Mesenchymal stem cell (in vitro differentiated cells and primary cell): ENCODE measurements at regions not wholly inside any gene's neighbourhood (a gene's known extent, or its start where the extent isn't known, plus 50 kb on each side); places are given as distances from the start of the nearest gene placed in this dataset.

ENCODE experiments used
- DNase-seq: peaks from one replicate; pipeline ENCODE4 v3.0.0-alpha.2; 2013
- H2AFZ ChIP-seq: one replicate; pipeline ENCODE4 v1.6.1; 2013; ENCODE audit warnings: low read depth, mild to moderate bottlenecking, control low read depth, inconsistent platforms, low read length, moderate library complexity
- H2AK5ac ChIP-seq: 2 replicates; pipeline ENCODE4 v1.6.1; 2013; ENCODE audit warnings: low read length, moderate library complexity, mild to moderate bottlenecking, inconsistent platforms; ENCODE audit not compliant: severe bottlenecking
- H2BK120ac ChIP-seq: one replicate; pipeline ENCODE4 v1.6.1; 2013; ENCODE audit warnings: low read depth, mild to moderate bottlenecking, inconsistent platforms, low read length, moderate library complexity
- H2BK12ac ChIP-seq, 2 experiments: one replicate each; pipeline ENCODE4 v1.6.1; 2013; ENCODE audit warnings: inconsistent platforms in 2 of 2, low read length in 2 of 2, mild to moderate bottlenecking in 2 of 2, moderate library complexity in 2 of 2, control low read depth in 1 of 2
- H2BK15ac ChIP-seq: one replicate; pipeline ENCODE4 v1.6.1; 2013; ENCODE audit warnings: mild to moderate bottlenecking, low read depth, inconsistent platforms; ENCODE audit not compliant: poor library complexity, severe bottlenecking
- H2BK5ac ChIP-seq: 2 replicates; pipeline ENCODE4 v1.6.1; 2013; ENCODE audit warnings: low read depth, mild to moderate bottlenecking, low read length, control low read depth, inconsistent platforms; ENCODE audit not compliant: poor library complexity, severe bottlenecking
- H3K14ac ChIP-seq, 2 experiments: one replicate each; pipeline ENCODE4 v1.6.1; 2013; ENCODE audit warnings: inconsistent platforms in 2 of 2, low read length in 2 of 2, control low read depth in 1 of 2, mild to moderate bottlenecking in 1 of 2, moderate library complexity in 1 of 2
- H3K18ac ChIP-seq, 2 experiments: one replicate each; pipeline ENCODE4 v1.6.1; 2013; ENCODE audit warnings: inconsistent platforms in 2 of 2, low read length in 2 of 2, control low read depth in 1 of 2, low read depth in 1 of 2, mild to moderate bottlenecking in 1 of 2
- H3K23ac ChIP-seq, 2 experiments: one replicate each; pipeline ENCODE4 v1.6.1; 2013; ENCODE audit warnings: inconsistent platforms in 2 of 2, low read length in 2 of 2, mild to moderate bottlenecking in 2 of 2, moderate library complexity in 2 of 2, control low read depth in 1 of 2
- H3K27ac ChIP-seq: 2 replicates; pipeline ENCODE4 v1.5.1; 2013; ENCODE audit warnings: mild to moderate bottlenecking, moderate library complexity, low read length, control low read depth, inconsistent platforms; ENCODE audit not compliant: poor library complexity, severe bottlenecking
- H3K27me3 ChIP-seq, 2 experiments: 2 replicates each; pipeline versions ENCODE4 v1.6.1 to v1.7.0; 2013; ENCODE audit warnings: low read length in 2 of 2, mild to moderate bottlenecking in 2 of 2, moderate library complexity in 2 of 2, control low read depth in 1 of 2, inconsistent platforms in 1 of 2; ENCODE audit not compliant: control insufficient read depth in 1 of 2, insufficient read depth in 1 of 2
- H3K36me3 ChIP-seq, 2 experiments: 2 replicates each; pipeline versions ENCODE4 v1.6.1 to v1.7.0; 2013; ENCODE audit warnings: low read length in 2 of 2, control low read depth in 1 of 2, inconsistent platforms in 1 of 2, low read depth in 1 of 2, mild to moderate bottlenecking in 1 of 2; ENCODE audit not compliant: insufficient read depth in 2 of 2, control insufficient read depth in 1 of 2
- H3K4ac ChIP-seq, 2 experiments: one replicate each; pipeline ENCODE4 v1.6.1; 2013; ENCODE audit warnings: inconsistent platforms in 2 of 2, low read length in 2 of 2, mild to moderate bottlenecking in 2 of 2, moderate library complexity in 2 of 2, control low read depth in 1 of 2, low read depth in 1 of 2
- H3K4me1 ChIP-seq: 2 replicates; pipeline ENCODE4 v1.6.1; 2013; ENCODE audit warnings: low read depth, low read length, control low read depth; ENCODE audit not compliant: control insufficient read depth, insufficient read depth
- H3K4me2 ChIP-seq: 2 replicates; pipeline ENCODE4 v1.6.1; 2013; ENCODE audit warnings: low read length, mild to moderate bottlenecking, inconsistent platforms; ENCODE audit not compliant: poor library complexity, severe bottlenecking
- H3K4me3 ChIP-seq, 2 experiments: 2 replicates each; pipeline versions ENCODE4 v1.5.1 to v1.7.0; 2013; ENCODE audit warnings: low read length in 2 of 2, mild to moderate bottlenecking in 2 of 2, control low read depth in 1 of 2, low read depth in 1 of 2; ENCODE audit not compliant: insufficient read depth in 1 of 2
- H3K79me1 ChIP-seq: replicated peaks from 2 replicates; pipeline ENCODE4 v1.6.1; 2013; ENCODE audit warnings: mild to moderate bottlenecking, control low read depth, low read length, inconsistent platforms; ENCODE audit not compliant: poor library complexity, severe bottlenecking
- H3K9ac ChIP-seq: 2 replicates; pipeline ENCODE4 v1.7.0; 2013; ENCODE audit warnings: mild to moderate bottlenecking, low read length, moderate library complexity
- H3K9me3 ChIP-seq: 2 replicates; pipeline ENCODE4 v1.7.0; 2013; ENCODE audit warnings: mild to moderate bottlenecking, low read length; ENCODE audit not compliant: control insufficient read depth
- H4K8ac ChIP-seq: one replicate; pipeline ENCODE4 v1.6.1; 2013; ENCODE audit warnings: inconsistent platforms, mild to moderate bottlenecking, low read length, moderate library complexity
- H4K91ac ChIP-seq: one replicate; pipeline ENCODE4 v1.6.1; 2013; ENCODE audit warnings: mild to moderate bottlenecking, low read length, inconsistent platforms
- WGBS: methylation state at CpG from one replicate; pipeline ENCODE4 v1.1.7; 2013; ENCODE audit warnings: mixed read lengths; 5-methylcytosine and 5-hydroxymethylcytosine counted together

DNA sequence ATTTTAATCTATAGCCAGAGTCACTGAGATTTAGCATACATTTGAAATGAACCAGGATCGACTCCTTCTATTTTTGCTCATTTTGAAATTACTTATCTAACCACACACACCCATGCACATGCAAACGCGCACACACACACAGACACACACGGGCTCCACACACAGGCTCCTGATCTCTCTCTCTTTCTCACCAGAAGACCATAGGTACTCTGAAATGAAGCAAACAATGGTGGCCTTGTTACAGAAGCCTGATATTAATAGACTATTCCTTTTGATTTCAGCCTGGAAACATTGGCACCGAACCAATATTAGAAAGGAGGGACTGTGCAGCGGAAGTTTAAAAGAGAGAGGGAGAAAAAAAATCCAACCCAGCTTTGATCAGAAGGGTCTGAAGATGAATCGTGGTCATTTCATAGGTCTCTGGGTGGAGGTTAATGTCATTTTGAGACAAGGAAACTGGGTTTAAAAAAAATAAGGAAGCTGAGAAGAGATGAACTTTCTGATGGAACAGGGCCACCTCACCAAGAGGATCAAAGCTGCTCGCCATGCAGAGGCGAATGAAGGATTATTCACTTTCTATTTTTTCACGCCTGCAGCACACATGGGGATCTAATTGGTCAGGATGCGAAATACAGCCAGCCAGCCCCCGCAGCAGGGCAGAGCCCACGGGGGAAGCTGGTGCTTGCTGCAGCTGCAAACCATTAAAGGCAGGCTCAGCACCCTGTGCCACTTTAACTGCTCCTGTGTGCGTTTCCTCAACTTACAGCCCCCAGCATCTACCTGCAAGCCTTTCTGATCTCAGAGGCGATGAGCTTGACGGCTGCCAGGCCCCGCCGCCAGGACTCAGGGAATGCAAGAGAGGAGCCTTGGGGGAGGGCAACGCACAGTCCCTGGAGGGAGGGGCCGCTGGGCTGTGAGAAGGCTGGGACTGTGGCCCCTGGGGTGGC, 88.8 kb downstream of the HES1 start:
- no peak overlapping the region for H2AFZ ChIP-seq

DNA sequence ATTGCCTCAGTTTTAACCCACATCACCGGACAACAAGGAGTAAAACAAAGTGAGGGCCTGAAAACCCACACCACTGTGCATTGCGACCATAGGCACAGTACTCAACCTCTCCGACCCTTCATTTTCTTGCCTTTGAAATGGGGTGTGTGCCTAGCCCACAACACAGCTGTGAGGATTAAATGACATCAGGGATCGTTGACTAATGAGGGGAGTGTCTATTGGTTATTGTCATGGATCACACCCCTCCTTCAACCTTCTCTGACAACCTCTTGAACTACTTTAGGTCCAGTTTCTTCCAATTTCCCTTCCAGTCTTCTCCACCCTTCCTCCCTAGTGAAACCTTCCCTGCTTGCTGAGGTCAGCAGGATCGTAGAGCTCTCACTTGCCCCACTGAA, 89.5 kb downstream of the HES1 start:
- H3K14ac ChIP-seq: no peak overlapping the region
- H4K8ac ChIP-seq: no peak overlapping the region
- DNase-seq: no peak
- no peaks in the 10 kb centered on the region for H3K36me3 ChIP-seq
- no peak overlapping the region for H3K4ac ChIP-seq
- H3K4me1 ChIP-seq: no peaks in the 10 kb centered on the region
- no peak overlapping the region for H2BK15ac ChIP-seq
- H2BK120ac ChIP-seq: no peak overlapping the region
- 98% methylated on average over 4 of the region's 5 CpGs for WGBS
- H3K27me3 ChIP-seq: peaks cover 61 to 62% of the 10 kb centered on the region in 2 experiments
- no peak overlapping the region for H3K18ac ChIP-seq
- H2BK12ac ChIP-seq: no peak overlapping the region
- H2AFZ ChIP-seq: no peak overlapping the region
- H3K23ac ChIP-seq: peak overlapping the region in 1 of 2 experiments; percentile 61
- H2BK5ac ChIP-seq: no peak overlapping the region
- H4K91ac ChIP-seq: no peak overlapping the region
- no peaks in the 10 kb centered on the region for H3K79me1 ChIP-seq
- H3K4me2 ChIP-seq: no peak overlapping the region
- no peak overlapping the region for H2AK5ac ChIP-seq
- H3K27ac ChIP-seq: no peak overlapping the region
- H3K9ac ChIP-seq: no peak overlapping the region
- H3K4me3 ChIP-seq: no peak overlapping the region
- no peaks in the 10 kb centered on the region for H3K9me3 ChIP-seq

More for the DNA sequence above, 88.8 kb downstream of the HES1 start:
- no peak overlapping the region for H3K23ac ChIP-seq
- no peaks in the 10 kb centered on the region for H3K4me1 ChIP-seq
- no peak overlapping the region for H3K27ac ChIP-seq
- no peak overlapping the region for H3K4ac ChIP-seq
- no peak overlapping the region for H3K14ac ChIP-seq
- H3K27me3 ChIP-seq: peaks cover 66 to 67% of the 10 kb centered on the region in 2 experiments
- H3K9ac ChIP-seq: no peak overlapping the region
- H2BK5ac ChIP-seq: no peak overlapping the region
- H2AK5ac ChIP-seq: no peak overlapping the region
- no peak overlapping the region for H2BK12ac ChIP-seq
- no peaks in the 10 kb centered on the region for H3K36me3 ChIP-seq
- WGBS: 79% methylated on average over 18 of the region's 20 CpGs
- H4K8ac ChIP-seq: no peak overlapping the region
- H3K9me3 ChIP-seq: no peaks in the 10 kb centered on the region
- H2BK15ac ChIP-seq: no peak overlapping the region
- no peak overlapping the region for H3K18ac ChIP-seq
- no peak overlapping the region for H2BK120ac ChIP-seq
- no peak overlapping the region for H3K4me2 ChIP-seq
- H4K91ac ChIP-seq: no peak overlapping the region
- no peak overlapping the region for H3K4me3 ChIP-seq
- no peaks in the 10 kb centered on the region for H3K79me1 ChIP-seq
- DNase-seq: no peak

- H3K9ac ChIP-seq: no peak overlapping the region
- H2BK120ac ChIP-seq: no peak overlapping the region
- H2BK15ac ChIP-seq: no peak overlapping the region
- WGBS: 78% methylated on average over 12 of the region's 13 CpGs
- H3K9me3 ChIP-seq: no peaks in the 10 kb centered on the region
- H3K4me2 ChIP-seq: no peak overlapping the region
- H3K23ac ChIP-seq: no peak overlapping the region
- no peak for DNase-seq
- no peak overlapping the region for H2AK5ac ChIP-seq
- no peak overlapping the region for H4K8ac ChIP-seq
- no peaks in the 10 kb centered on the region for H3K79me1 ChIP-seq
- H3K27me3 ChIP-seq: peaks cover 55 to 57% of the 10 kb centered on the region in 2 experiments
- H3K4ac ChIP-seq: no peak overlapping the region
- no peak overlapping the region for H2BK5ac ChIP-seq
- H3K27ac ChIP-seq: no peak overlapping the region
- H2AFZ ChIP-seq: no peak overlapping the region
- H2BK12ac ChIP-seq: no peak overlapping the region
- H3K18ac ChIP-seq: no peak overlapping the region
- H3K4me1 ChIP-seq: no peaks in the 10 kb centered on the region
- no peak overlapping the region for H3K14ac ChIP-seq
- H3K36me3 ChIP-seq: no peaks in the 10 kb centered on the region
- H3K4me3 ChIP-seq: no peak overlapping the region
- no peak overlapping the region for H4K91ac ChIP-seq
These were observed 90.2 kb downstream of the HES1 start for GRCh38 chr3:194225988-194226663.
